K562 (cell line): ENCODE measurements at regions not wholly inside any gene's neighbourhood (a gene's known extent, or its start where the extent isn't known, plus 50 kb on each side); places are given as distances from the start of the nearest gene placed in this dataset.

Experiments used
- ETS2 ChIP-seq: IDR thresholded peaks from 2 replicates; pipeline ENCODE4 v1.6.1; 2016; ENCODE audit warnings: borderline replicate concordance, missing genetic modification characterization, mild to moderate bottlenecking, moderate library complexity, missing compliant biosample characterization; ENCODE audit not compliant: poor library complexity, severe bottlenecking
- KDM5B ChIP-seq: fragments of 200-600 bp; sonication (generic); IDR thresholded peaks from 2 replicates; pipeline ENCODE4 v1.6.1; 2012; ENCODE audit warnings: low read depth, mild to moderate bottlenecking, moderate library complexity, low read length, control low read depth, inconsistent platforms; ENCODE audit not compliant: insufficient replicate concordance
- L3MBTL2 ChIP-seq: fragments of 450-650 bp; IDR thresholded peaks from 2 replicates; pipeline ENCODE4 v1.6.1; 2016; ENCODE audit warnings: mild to moderate bottlenecking, moderate library complexity
- PBX2 ChIP-seq, 2 experiments: IDR thresholded peaks in 1 of 2; conservative IDR thresholded peaks in 1 of 2; 2 replicates each; pipeline ENCODE4 v1.6.1; 2016; ENCODE audit warnings: low read depth in 2 of 2, mild to moderate bottlenecking in 1 of 2, missing compliant biosample characterization in 1 of 2, missing genetic modification characterization in 1 of 2, moderate library complexity in 1 of 2
- RHOXF2B ChIP-seq: fragments of 250-450 bp; sonication (Bioruptor Pico); conservative IDR thresholded peaks from 2 replicates; pipeline ENCODE4 v1.5.1; 2021
- TAF7 ChIP-seq: fragments of 450-650 bp; IDR thresholded peaks from 2 replicates; pipeline ENCODE4 v1.6.1; 2016; ENCODE audit warnings: missing genetic modification characterization, missing compliant biosample characterization
- ZNF551 ChIP-seq: fragments of 250-450 bp; sonication (Bioruptor Pico); IDR thresholded peaks from 2 replicates; pipeline ENCODE4 v1.5.0; 2021; ENCODE audit warnings: mild to moderate bottlenecking, moderate library complexity
- ZNF639 ChIP-seq, 2 experiments: fragments of 200-800 bp in 1 of 2; sonication (Bioruptor generic) in 1 of 2; sonication (generic) in 1 of 2; formaldehyde crosslinking in 1 of 2; IDR thresholded peaks in 1 of 2; conservative IDR thresholded peaks in 1 of 2; 2 replicates each; pipeline versions ENCODE4 v1.5.0 to v1.6.1; 2016 to 2020; ENCODE audit warnings: missing compliant biosample characterization in 1 of 2, missing genetic modification characterization in 1 of 2, missing genetic modification reagents in 1 of 2
- ZNF655 ChIP-seq: fragments of 250-450 bp; sonication (Bioruptor Pico); IDR thresholded peaks from 2 replicates; pipeline ENCODE4 v1.5.0; 2021

GRCh38 chr1:96964761-96965160 lies 243.2 kb downstream of the PTBP2 start (continued):
- TF ChIP-seq ZNF655 (CRISPR knock-in tag): no peak
- no peak for TF ChIP-seq PBX2 (CRISPR knock-in tag; IDR thresholded peaks at IDR 0.05; ENCODE audit: low read depth)
- no peak for TF ChIP-seq PBX2 (tag; conservative IDR thresholded peaks at IDR 0.05; ENCODE audit: low read depth)
- TF ChIP-seq TAF7 (tag): no peak
- TF ChIP-seq KDM5B: no peak
- TF ChIP-seq ZNF639 (CRISPR knock-in tag; conservative IDR thresholded peaks at IDR 0.05 in 1 of 2, IDR thresholded peaks at IDR 0.05 in 1 of 2): no peak
- TF ChIP-seq L3MBTL2: no peak
- TF ChIP-seq RHOXF2B (CRISPR knock-in tag): no peak
- TF ChIP-seq ETS2 (tag): no peak
- no peak for TF ChIP-seq ZNF551 (CRISPR knock-in tag)
